DOHH2 (cell line): ENCODE measurements at regions not wholly inside any gene's neighbourhood (a gene's known extent, or its start where the extent isn't known, plus 50 kb on each side); places are given as distances from the start of the nearest gene placed in this dataset.

ENCODE experiments used
- H3F3A ChIP-seq: fragments of 200-600 bp; sonication (generic), shearing (Covaris generic); 2 replicates; pipeline ENCODE4 v1.6.0; 2016; ENCODE audit warnings: antibody characterized with exemption, mild to moderate bottlenecking; ENCODE audit not compliant: control insufficient read depth, insufficient read depth
- H3K27ac ChIP-seq: fragments of 200-600 bp; sonication (generic); 2 replicates; pipeline ENCODE4 v1.5.1; 2014; ENCODE audit warnings: low read depth, mild to moderate bottlenecking, low read length, moderate library complexity
- H3K27me3 ChIP-seq: fragments of 200-600 bp; sonication (generic); 2 replicates; pipeline ENCODE4 v1.6.1; 2014; ENCODE audit warnings: mild to moderate bottlenecking, low read length, mixed read lengths; ENCODE audit not compliant: control insufficient read depth
- H3K36me3 ChIP-seq: fragments of 200-600 bp; sonication (generic); 2 replicates; pipeline ENCODE4 v1.6.1; 2014; ENCODE audit warnings: mild to moderate bottlenecking, low read length, moderate library complexity, mixed read lengths; ENCODE audit not compliant: control insufficient read depth
- H3K4me1 ChIP-seq: fragments of 200-600 bp; sonication (generic); 2 replicates; pipeline ENCODE4 v1.6.1; 2014; ENCODE audit warnings: mild to moderate bottlenecking, low read length, mixed read lengths; ENCODE audit not compliant: control insufficient read depth
- H3K4me2 ChIP-seq: fragments of 200-600 bp; sonication (generic); 2 replicates; pipeline ENCODE4 v1.6.0; 2014; ENCODE audit warnings: mild to moderate bottlenecking, low read length, moderate library complexity
- H3K4me3 ChIP-seq: fragments of 200-600 bp; sonication (generic); 2 replicates; pipeline ENCODE4 v1.5.1; 2014; ENCODE audit warnings: mild to moderate bottlenecking, low read length, mixed read lengths
- H3K79me2 ChIP-seq: fragments of 200-600 bp; sonication (generic); 2 replicates; pipeline ENCODE4 v1.6.1; 2014; ENCODE audit warnings: mild to moderate bottlenecking, low read length, mixed read lengths; ENCODE audit not compliant: control insufficient read depth
- H3K9me2 ChIP-seq: fragments of 200-600 bp; sonication (generic); replicated peaks from 2 replicates; pipeline ENCODE4 v1.6.1; 2014; ENCODE audit warnings: mild to moderate bottlenecking, low read length, mixed read lengths; ENCODE audit not compliant: control insufficient read depth
- H3K9me3 ChIP-seq: fragments of 200-600 bp; sonication (generic); 2 replicates; pipeline ENCODE4 v1.6.1; 2014; ENCODE audit warnings: antibody characterized with exemption, low read length, mixed read lengths; ENCODE audit not compliant: control insufficient read depth, insufficient read depth
- H4K20me1 ChIP-seq: fragments of 200-600 bp; sonication (generic); 2 replicates; pipeline ENCODE4 v1.6.0; 2014; ENCODE audit warnings: low read depth, mild to moderate bottlenecking, antibody characterized with exemption, low read length, moderate library complexity; ENCODE audit not compliant: control insufficient read depth, insufficient read depth
- CTCF ChIP-seq: fragments of 200-600 bp; sonication (generic); IDR thresholded peaks from one replicate; pipeline ENCODE4 v1.5.1; 2014; ENCODE audit warnings: antibody characterized with exemption, mild to moderate bottlenecking, low read depth, low read length; ENCODE audit not compliant: poor library complexity, severe bottlenecking
- EZH2phosphoT487 ChIP-seq: fragments of 200-600 bp; sonication (generic); IDR thresholded peaks from 2 replicates; pipeline ENCODE4 v1.6.1; 2017; ENCODE audit warnings: borderline replicate concordance, mild to moderate bottlenecking, antibody characterized with exemption, low read length, moderate library complexity, mixed read lengths

DNA sequence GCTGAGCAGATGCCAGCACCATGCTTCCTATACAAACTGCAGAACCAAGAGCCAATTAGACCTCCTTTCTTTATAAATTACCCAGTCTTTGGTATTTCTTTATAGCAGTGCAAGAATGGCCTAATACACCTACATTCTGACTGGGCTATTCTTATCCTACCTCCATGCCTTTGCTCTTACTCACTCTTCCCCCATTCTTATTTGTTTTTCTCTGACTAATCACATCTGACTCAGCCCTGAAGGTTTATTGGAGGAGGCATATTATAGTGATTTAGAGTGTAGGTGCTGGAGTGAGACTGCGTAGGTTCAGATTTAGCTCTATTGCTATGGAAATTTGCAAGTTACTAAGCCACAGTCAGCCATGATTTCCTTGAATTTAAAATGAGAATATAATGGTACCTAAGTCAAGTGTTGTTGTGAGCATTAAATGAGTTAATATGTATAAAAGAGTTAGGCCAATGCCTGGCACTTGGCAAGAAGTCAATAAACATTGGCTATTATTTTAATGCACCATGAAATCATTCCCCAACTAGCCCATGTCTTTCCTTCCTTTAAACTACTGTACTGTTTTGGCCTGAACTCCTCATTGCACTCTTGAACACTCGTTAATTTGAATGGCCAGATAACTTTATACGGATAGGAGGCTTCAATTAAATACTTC lies 531.2 kb upstream of the ZNF608 start:
- TF ChIP-seq EZH2phosphoT487 (no peak), CTCF (no peak)
- Histone ChIP-seq H3K4me3 (no peak overlapping the region), H4K20me1 (no peaks in the 10 kb centered on the region), H3K9me2 (no peaks in the 10 kb centered on the region), H3F3A (no peaks in the 10 kb centered on the region), H3K4me2 (no peak overlapping the region), H3K4me1 (no peaks in the 10 kb centered on the region), H3K27me3 (no peaks in the 10 kb centered on the region), H3K9me3 (no peaks in the 10 kb centered on the region), H3K27ac (no peak overlapping the region), H3K36me3 (no peaks in the 10 kb centered on the region), H3K79me2 (no peaks in the 10 kb centered on the region)

GRCh38 chr5:125278711-125279110 lies 532.3 kb upstream of the ZNF608 start:
- no peaks in the 10 kb centered on the region for H3F3A ChIP-seq
- H3K4me1 ChIP-seq: no peaks in the 10 kb centered on the region
- no peaks in the 10 kb centered on the region for H3K36me3 ChIP-seq
- TF ChIP-seq CTCF: no peak
- H3K4me2 ChIP-seq: no peak overlapping the region
- H3K4me3 ChIP-seq: no peak overlapping the region
- no peaks in the 10 kb centered on the region for H4K20me1 ChIP-seq
- H3K9me3 ChIP-seq: no peaks in the 10 kb centered on the region
- H3K27me3 ChIP-seq: no peaks in the 10 kb centered on the region
- H3K79me2 ChIP-seq: no peaks in the 10 kb centered on the region
- no peak overlapping the region for H3K27ac ChIP-seq
- H3K9me2 ChIP-seq: no peaks in the 10 kb centered on the region

DNA sequence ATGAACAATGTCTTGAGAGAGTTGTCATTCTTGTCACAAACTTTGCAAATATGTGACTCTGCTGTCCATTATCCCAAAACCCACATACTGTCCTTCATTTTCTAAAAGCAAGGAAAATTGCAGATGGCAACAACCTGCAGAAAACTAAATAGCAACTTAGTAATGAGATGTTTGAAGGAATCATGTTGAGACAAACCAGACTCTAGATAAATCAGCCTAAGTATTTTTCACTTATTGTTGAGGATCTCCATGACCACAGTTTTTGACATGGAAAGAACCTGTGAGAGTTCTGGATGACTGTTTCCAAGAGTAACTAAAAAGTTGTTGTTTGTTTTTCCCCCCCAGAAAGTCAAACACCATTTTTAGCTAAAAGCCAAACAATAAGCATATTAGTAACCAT lies 535.2 kb upstream of the ZNF608 start:
- Histone ChIP-seq H4K20me1 (no peaks in the 10 kb centered on the region), H3K9me3 (no peaks in the 10 kb centered on the region), H3K9me2 (no peaks in the 10 kb centered on the region), H3K27me3 (no peaks in the 10 kb centered on the region), H3K27ac (no peak overlapping the region), H3F3A (no peaks in the 10 kb centered on the region), H3K4me1 (no peaks in the 10 kb centered on the region), H3K4me3 (no peak overlapping the region), H3K79me2 (no peaks in the 10 kb centered on the region), H3K36me3 (no peaks in the 10 kb centered on the region), H3K4me2 (no peak overlapping the region)
- no peak for TF ChIP-seq EZH2phosphoT487
- no peak for TF ChIP-seq CTCF
